ENCODE measurements at regions not wholly inside any gene's neighbourhood (a gene's known extent, or its start where the extent isn't known, plus 50 kb on each side); places are given as distances from the start of the nearest gene placed in this dataset.

- intact Hi-C loops (cut with micrococcal nuclease): no loop called here
- H2AFZ ChIP-seq (ENCODE audit: insufficient read depth, low read depth, low read length, poor library complexity, severe bottlenecking): no peak overlapping the region
- ChIA-PET CTCF (interaction anchor here (1.0 to 2.2 kb wide), 3 partner anchors 39 to 198 kb away, joined by 3 to 10 read pairs (median 6); no protein-coding TSS in a partner anchor), POLR2A (no interaction called here)
- Mint-ChIP-seq H3K9me3 (ENCODE audit: insufficient read depth) (no peaks in the 10 kb centered on the region), H3K4me3 (no peak overlapping the region), H3K27me3 (no peaks in the 10 kb centered on the region), H3K4me1 (peaks cover 8% of the 10 kb centered on the region), H3K27ac (no peak overlapping the region)
- no peaks in the 10 kb centered on the region for H3K9me3 ChIP-seq (ENCODE audit: control extremely low read depth in 1 of 3, control insufficient read depth in 2 of 3, insufficient read depth in 1 of 3, low read length in 2 of 3)
- H4K20me1 ChIP-seq (ENCODE audit: control insufficient read depth, insufficient read depth, low read length, poor library complexity, severe bottlenecking): no peaks in the 10 kb centered on the region
- no peak overlapping the region for H3K4me3 ChIP-seq (ENCODE audit: control extremely low read depth in 1 of 5, extremely low read depth in 1 of 5, insufficient read depth in 1 of 5, low read depth in 2 of 5, low read length in 4 of 5)
- H3K27ac ChIP-seq (ENCODE audit: low read length in 2 of 2): no peak overlapping the region
- H3K79me2 ChIP-seq (ENCODE audit: control insufficient read depth, insufficient read depth, low read length): no peaks in the 10 kb centered on the region
- H3K27me3 ChIP-seq (replicated peaks in 1 of 4; ENCODE audit: control extremely low read depth in 1 of 4, control insufficient read depth in 3 of 4, insufficient read depth in 4 of 4, low read length in 3 of 4): no peaks in the 10 kb centered on the region
- no peak for ATAC-seq (ENCODE audit: low read depth)
- no peak overlapping the region for H3K4me2 ChIP-seq (replicated peaks; ENCODE audit: low read depth, low read length, poor library complexity, severe bottlenecking)
- DNase-seq: no peak
- TF ChIP-seq CTCF (IDR thresholded peaks at IDR 0.05): no peak
- TF ChIP-seq EZH2 (IDR thresholded peaks at IDR 0.05; ENCODE audit: borderline replicate concordance, insufficient read depth, low read depth, low read length, poor library complexity, severe bottlenecking): no peak
- no peaks in the 10 kb centered on the region for H3K36me3 ChIP-seq (replicated peaks in 1 of 2; ENCODE audit: control extremely low read depth in 1 of 2, control insufficient read depth in 1 of 2, extremely low read depth in 1 of 2, insufficient read depth in 2 of 2, low read length in 1 of 2)
- no peak overlapping the region for H3K9ac ChIP-seq (ENCODE audit: low read length)
- WGBS (ENCODE audit: insufficient coverage): 100% methylated on average over 1 of the region's 5 CpGs
- peaks cover 6 to 8% of the 10 kb centered on the region in 2 donors for H3K4me1 ChIP-seq (ENCODE audit: control insufficient read depth in 2 of 2, insufficient read depth in 2 of 2, low read length in 2 of 2)
Measured at GRCh38 chr7:106740806-106741205, 79.8 kb upstream of the CCDC71L start.

- no peak overlapping the region for H3K27ac Mint-ChIP-seq
- H3K4me3 ChIP-seq (ENCODE audit: control extremely low read depth in 1 of 5, extremely low read depth in 1 of 5, insufficient read depth in 1 of 5, low read depth in 2 of 5, low read length in 4 of 5): no peak overlapping the region
Measured at GRCh38 chr7:106744563-106745091, 83.7 kb upstream of the CCDC71L start.

More at GRCh38 chr7:106744563-106745091, 83.7 kb upstream of the CCDC71L start:
- no peaks in the 10 kb centered on the region for H3K27me3 ChIP-seq (replicated peaks in 1 of 4; ENCODE audit: control extremely low read depth in 1 of 4, control insufficient read depth in 3 of 4, insufficient read depth in 4 of 4, low read length in 3 of 4)
- ATAC-seq (ENCODE audit: low read depth) (no peak), DNase-seq (no peak)
- no peaks in the 10 kb centered on the region for H3K9me3 ChIP-seq (ENCODE audit: control extremely low read depth in 1 of 3, control insufficient read depth in 2 of 3, insufficient read depth in 1 of 3, low read length in 2 of 3)
- no peaks in the 10 kb centered on the region for H3K4me1 ChIP-seq (ENCODE audit: control insufficient read depth in 2 of 2, insufficient read depth in 2 of 2, low read length in 2 of 2)
- H3K4me2 ChIP-seq (replicated peaks; ENCODE audit: low read depth, low read length, poor library complexity, severe bottlenecking): no peak overlapping the region
- H3K9ac ChIP-seq (ENCODE audit: low read length): no peak overlapping the region
- CTCF ChIA-PET: interaction anchor here (0.9 to 1.8 kb wide), 5 partner anchors 8 to 403 kb away, joined by 3 to 7 read pairs (median 4); partner anchors contain the start of gene CCDC71L
- no peaks in the 10 kb centered on the region for H4K20me1 ChIP-seq (ENCODE audit: control insufficient read depth, insufficient read depth, low read length, poor library complexity, severe bottlenecking)
- POLR2A ChIA-PET: no interaction called here
- intact Hi-C loops (cut with micrococcal nuclease): no loop called here
- no peaks in the 10 kb centered on the region for H3K79me2 ChIP-seq (ENCODE audit: control insufficient read depth, insufficient read depth, low read length)
- H3K27ac ChIP-seq (ENCODE audit: low read length in 2 of 2): no peak overlapping the region
- no peaks in the 10 kb centered on the region for H3K9me3 Mint-ChIP-seq (ENCODE audit: insufficient read depth)
- H3K36me3 ChIP-seq (replicated peaks in 1 of 2; ENCODE audit: control extremely low read depth in 1 of 2, control insufficient read depth in 1 of 2, extremely low read depth in 1 of 2, insufficient read depth in 2 of 2, low read length in 1 of 2): no peaks in the 10 kb centered on the region
- no peaks in the 10 kb centered on the region for H3K27me3 Mint-ChIP-seq
- no peak overlapping the region for H3K4me3 Mint-ChIP-seq
- WGBS (ENCODE audit: insufficient coverage): 68% methylated on average over 2 of the region's 2 CpGs
- TF ChIP-seq EZH2 (IDR thresholded peaks at IDR 0.05; ENCODE audit: borderline replicate concordance, insufficient read depth, low read depth, low read length, poor library complexity, severe bottlenecking) (no peak), CTCF (IDR thresholded peaks at IDR 0.05) (no peak)
- peaks cover 1% of the 10 kb centered on the region for H3K4me1 Mint-ChIP-seq
- H2AFZ ChIP-seq (ENCODE audit: insufficient read depth, low read depth, low read length, poor library complexity, severe bottlenecking): no peak overlapping the region
